HEK293 (cell line): ENCODE measurements at regions not wholly inside any gene's neighbourhood (a gene's known extent, or its start where the extent isn't known, plus 50 kb on each side); places are given as distances from the start of the nearest gene placed in this dataset.

Experiments used
- CTCF ChIA-PET: fragments of 350-600 bp; formaldehyde crosslinking; extraction: SDS; loops from one replicate; lab custom pipeline; 2021; ENCODE audit warnings: antibody characterized with exemption; lab: Yijun Ruan, JAX
- POLR2A ChIA-PET: fragments of 300-600 bp; formaldehyde crosslinking; extraction: SDS; loops from one replicate; lab custom pipeline; 2020; ENCODE audit warnings: antibody characterized with exemption, inconsistent platforms; lab: Yijun Ruan, JAX
- H3K27ac ChIP-seq: fragments of 200-500 bp; sonication (Bioruptor generic); 2 replicates; pipeline ENCODE4 v1.5.1; 2014; ENCODE audit warnings: low read depth, low read length, control low read depth, inconsistent platforms; ENCODE audit errors: extremely low read depth
- H3K36me3 ChIP-seq, 2 experiments: fragments of 200-500 bp in 1 of 2; sonication (Bioruptor generic) in 1 of 2; 1 replicate in 1 of 2; 2 replicates in 1 of 2; pipeline ENCODE4 v1.5.1; 2014 to 2017; ENCODE audit warnings: inconsistent platforms in 2 of 2, low read length in 2 of 2; ENCODE audit not compliant: control insufficient read depth in 2 of 2, insufficient read depth in 1 of 2
- H3K4me1 ChIP-seq: fragments of 200-500 bp; sonication (Bioruptor generic); 2 replicates; pipeline ENCODE4 v1.5.1; 2014; ENCODE audit warnings: mild to moderate bottlenecking, low read length, inconsistent platforms; ENCODE audit not compliant: control insufficient read depth, insufficient read depth
- H3K4me3 ChIP-seq: 2 replicates; pipeline ENCODE4 v1.5.1; 2011; ENCODE audit warnings: low read depth, mild to moderate bottlenecking, control low read depth, low read length, moderate library complexity
- H3K9me3 ChIP-seq: fragments of 200-500 bp; sonication (Bioruptor generic); 2 replicates; pipeline ENCODE4 v1.5.1; 2014; ENCODE audit warnings: low read depth, low read length, inconsistent platforms; ENCODE audit not compliant: control insufficient read depth, insufficient read depth
- GFI1B ChIP-seq: fragments of 450-650 bp; formaldehyde crosslinking; IDR thresholded peaks from 2 replicates; pipeline ENCODE4 v1.5.1; 2016; ENCODE audit warnings: missing biosample characterization, missing genetic modification characterization
- KLF10 ChIP-seq: fragments of 450-650 bp; IDR thresholded peaks from 2 replicates; pipeline ENCODE4 v1.5.1; 2018; ENCODE audit warnings: missing biosample characterization, mild to moderate bottlenecking, missing genetic modification characterization
- KLF7 ChIP-seq: fragments of 450-650 bp; formaldehyde crosslinking; IDR thresholded peaks from 2 replicates; pipeline ENCODE4 v1.5.1; 2016; ENCODE audit warnings: missing biosample characterization, missing genetic modification characterization, borderline replicate concordance
- MYNN ChIP-seq: fragments of 450-650 bp; formaldehyde crosslinking; IDR thresholded peaks from 2 replicates; pipeline ENCODE4 v1.5.1; 2016; ENCODE audit warnings: missing biosample characterization, missing genetic modification characterization, borderline replicate concordance
- PRDM4 ChIP-seq: fragments of 450-650 bp; formaldehyde crosslinking; IDR thresholded peaks from 2 replicates; pipeline ENCODE4 v1.5.1; 2017; ENCODE audit warnings: missing biosample characterization, missing genetic modification characterization
- SALL2 ChIP-seq: fragments of 450-650 bp; formaldehyde crosslinking; IDR thresholded peaks from 2 replicates; pipeline ENCODE4 v1.5.0; 2017; ENCODE audit warnings: missing biosample characterization, mild to moderate bottlenecking, missing genetic modification characterization, borderline replicate concordance
- WT1 ChIP-seq: fragments of 450-650 bp; formaldehyde crosslinking; IDR thresholded peaks from 2 replicates; pipeline ENCODE4 v1.5.1; 2016; ENCODE audit warnings: missing biosample characterization, missing genetic modification characterization
- YY1 ChIP-seq: fragments of 450-650 bp; formaldehyde crosslinking; IDR thresholded peaks from 2 replicates; pipeline ENCODE4 v1.5.1; 2018; ENCODE audit warnings: missing biosample characterization, missing genetic modification characterization
- ZBTB8A ChIP-seq: fragments of 450-650 bp; formaldehyde crosslinking; IDR thresholded peaks from 2 replicates; pipeline ENCODE4 v1.5.1; 2016; ENCODE audit warnings: missing biosample characterization, missing genetic modification characterization
- ZNF133 ChIP-seq: fragments of 450-650 bp; formaldehyde crosslinking; IDR thresholded peaks from 2 replicates; pipeline ENCODE4 v1.5.1; 2016; ENCODE audit warnings: missing biosample characterization, missing genetic modification characterization
- ZNF138 ChIP-seq: fragments of 450-650 bp; formaldehyde crosslinking; IDR thresholded peaks from 2 replicates; pipeline ENCODE4 v1.5.1; 2016; ENCODE audit warnings: missing biosample characterization, missing genetic modification characterization, borderline replicate concordance
- ZNF146 ChIP-seq: fragments of 450-650 bp; formaldehyde crosslinking; IDR thresholded peaks from 2 replicates; pipeline ENCODE4 v1.5.1; 2016; ENCODE audit warnings: missing biosample characterization, missing genetic modification characterization
- ZNF169 ChIP-seq: fragments of 450-650 bp; formaldehyde crosslinking; IDR thresholded peaks from 2 replicates; pipeline ENCODE4 v1.5.1; 2016; ENCODE audit warnings: missing biosample characterization, missing genetic modification characterization
- ZNF174 ChIP-seq: fragments of 450-650 bp; formaldehyde crosslinking; IDR thresholded peaks from 2 replicates; pipeline ENCODE4 v1.5.0; 2017; ENCODE audit warnings: missing biosample characterization, mild to moderate bottlenecking, missing genetic modification characterization
- ZNF211 ChIP-seq: fragments of 450-650 bp; formaldehyde crosslinking; IDR thresholded peaks from 2 replicates; pipeline ENCODE4 v1.5.1; 2016; ENCODE audit warnings: low read depth, missing biosample characterization, missing genetic modification characterization
- ZNF214 ChIP-seq: fragments of 450-650 bp; formaldehyde crosslinking; IDR thresholded peaks from 2 replicates; pipeline ENCODE4 v1.5.1; 2017; ENCODE audit warnings: missing biosample characterization, mild to moderate bottlenecking, missing genetic modification characterization, borderline replicate concordance
- ZNF24 ChIP-seq: fragments of 450-650 bp; formaldehyde crosslinking; IDR thresholded peaks from 2 replicates; pipeline ENCODE4 v1.5.1; 2016; ENCODE audit warnings: missing biosample characterization, missing genetic modification characterization
- ZNF341 ChIP-seq: fragments of 450-650 bp; formaldehyde crosslinking; IDR thresholded peaks from 2 replicates; pipeline ENCODE4; 2016; ENCODE audit warnings: low read depth, missing biosample characterization, missing genetic modification characterization
- ZNF37A ChIP-seq: fragments of 450-650 bp; IDR thresholded peaks from 2 replicates; pipeline ENCODE4 v1.5.1; 2018; ENCODE audit warnings: missing biosample characterization, missing genetic modification characterization
- ZNF433 ChIP-seq: fragments of 450-650 bp; formaldehyde crosslinking; IDR thresholded peaks from 2 replicates; pipeline ENCODE4 v1.5.1; 2016; ENCODE audit warnings: missing biosample characterization, missing genetic modification characterization, low read depth
- ZNF529 ChIP-seq: fragments of 450-650 bp; formaldehyde crosslinking; IDR thresholded peaks from 2 replicates; pipeline ENCODE4 v1.5.1; 2017; ENCODE audit warnings: missing genetic modification characterization, missing biosample characterization; ENCODE audit not compliant: insufficient replicate concordance
- ZNF544 ChIP-seq: fragments of 450-650 bp; formaldehyde crosslinking; IDR thresholded peaks from 2 replicates; pipeline ENCODE4 v1.5.0; 2017; ENCODE audit warnings: missing biosample characterization, missing genetic modification characterization
- ZNF585B ChIP-seq: fragments of 450-650 bp; formaldehyde crosslinking; IDR thresholded peaks from 2 replicates; pipeline ENCODE4 v1.5.1; 2016; ENCODE audit warnings: missing biosample characterization, missing genetic modification characterization
- ZNF596 ChIP-seq: fragments of 450-650 bp; IDR thresholded peaks from 2 replicates; pipeline ENCODE4 v1.5.0; 2018; ENCODE audit warnings: missing biosample characterization, mild to moderate bottlenecking, missing genetic modification characterization, moderate library complexity
- ZNF626 ChIP-seq: fragments of 450-650 bp; sonication (Bioruptor Pico); formaldehyde crosslinking; IDR thresholded peaks from 2 replicates; pipeline ENCODE4 v1.5.1; 2018; ENCODE audit warnings: missing biosample characterization, missing genetic modification characterization, inconsistent platforms
- ZNF701 ChIP-seq: fragments of 450-650 bp; formaldehyde crosslinking; IDR thresholded peaks from 2 replicates; pipeline ENCODE4 v1.5.1; 2016; ENCODE audit warnings: missing biosample characterization, missing genetic modification characterization
- ZNF704 ChIP-seq: fragments of 450-650 bp; formaldehyde crosslinking; IDR thresholded peaks from 2 replicates; pipeline ENCODE4 v1.5.1; 2016; ENCODE audit warnings: missing biosample characterization, missing genetic modification characterization
- ZNF707 ChIP-seq: fragments of 450-650 bp; formaldehyde crosslinking; IDR thresholded peaks from 2 replicates; pipeline ENCODE4 v1.5.1; 2016; ENCODE audit warnings: missing biosample characterization, missing genetic modification characterization
- ZNF791 ChIP-seq: fragments of 450-650 bp; formaldehyde crosslinking; IDR thresholded peaks from 2 replicates; pipeline ENCODE4 v1.5.1; 2016; ENCODE audit warnings: missing biosample characterization, missing genetic modification characterization
- TF ChIP-seq, protein P1 (sequence below): fragments of 450-650 bp; formaldehyde crosslinking; IDR thresholded peaks from 2 replicates; pipeline ENCODE4 v1.5.1; 2016; ENCODE audit warnings: missing biosample characterization, missing genetic modification characterization, low read depth
- TF ChIP-seq, protein P2 (sequence below): fragments of 450-650 bp; formaldehyde crosslinking; IDR thresholded peaks from 2 replicates; pipeline ENCODE4 v1.5.1; 2016; ENCODE audit warnings: missing biosample characterization, missing genetic modification characterization

DNA sequence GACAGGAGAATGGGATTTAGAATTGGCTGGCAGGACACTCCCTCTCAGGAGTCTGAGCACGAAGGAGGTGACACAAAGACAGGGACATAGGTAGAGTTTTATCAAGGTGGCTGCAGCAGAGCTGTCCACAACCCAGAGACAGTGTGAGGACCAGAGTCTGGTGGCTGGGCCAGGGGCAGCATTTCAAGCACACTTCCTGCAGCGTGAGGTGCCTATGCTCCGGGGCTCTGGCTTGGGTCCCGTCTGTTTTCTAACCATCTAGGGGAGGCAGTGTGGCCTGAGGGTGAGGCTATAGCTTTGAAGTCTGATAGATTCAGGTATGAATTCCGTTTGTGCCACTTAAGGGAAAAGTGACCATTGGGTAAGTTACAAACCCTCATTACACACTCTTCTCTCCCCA lies 222.7 kb upstream of the ZMIZ1 start (continued):
- no peak for TF ChIP-seq KLF10 (tag by site-specific recombination)
- TF ChIP-seq ZNF585B (tag by site-specific recombination), result no peak
- TF ChIP-seq ZNF138 (tag by site-specific recombination), result no peak
- TF ChIP-seq ZNF701, result no peak
- TF ChIP-seq WT1, result no peak
- no peak for TF ChIP-seq ZNF529 (tag by site-specific recombination)
- TF ChIP-seq ZNF626, result no peak

DNA sequence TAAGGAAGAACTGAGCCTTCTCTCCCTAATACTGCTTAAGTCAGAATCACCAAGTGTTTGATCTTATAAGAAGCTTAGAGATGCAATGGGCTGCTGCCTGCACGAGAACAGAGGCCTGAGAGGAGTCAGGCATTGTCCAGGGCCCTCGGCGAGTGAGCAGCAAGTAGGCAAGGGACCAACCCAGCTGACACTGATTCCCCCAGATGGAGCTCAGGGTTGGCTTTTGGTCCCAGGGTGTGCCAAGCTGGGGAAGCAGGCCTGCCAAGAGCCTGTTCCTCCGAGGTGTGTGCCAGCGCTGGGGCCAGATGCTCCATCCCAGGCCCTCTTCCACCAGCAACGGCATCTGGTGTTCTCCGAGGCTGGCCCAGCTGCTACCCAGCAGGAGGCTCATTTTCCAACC lies 222.0 kb upstream of the ZMIZ1 start:
- Histone ChIP-seq H3K4me3 (no peak overlapping the region), H3K9me3 (no peaks in the 10 kb centered on the region), H3K4me1 (no peaks in the 10 kb centered on the region), H3K27ac (no peak overlapping the region), H3K36me3 (no peaks in the 10 kb centered on the region)
- POLR2A ChIA-PET, result no interaction called here
- CTCF ChIA-PET, result no interaction called here
- TF ChIP-seq ZBTB8A (tag by site-specific recombination), result no peak
- no peak for TF ChIP-seq YY1 (tag by site-specific recombination)
- TF ChIP-seq ZNF596 (tag by site-specific recombination), result no peak
- no peak for TF ChIP-seq ZNF146 (tag by site-specific recombination)
- no peak for TF ChIP-seq MYNN (tag by site-specific recombination)
- no peak for TF ChIP-seq ZNF133 (tag by site-specific recombination)
- no peak for TF ChIP-seq ZNF341
- TF ChIP-seq GFI1B, result no peak
- no peak for TF ChIP-seq ZNF544
- TF ChIP-seq ZNF707 (tag by site-specific recombination), result no peak
- TF ChIP-seq ZNF211 (tag by site-specific recombination), result no peak
- no peak for TF ChIP-seq ZNF37A (tag by site-specific recombination)
- no peak for TF ChIP-seq ZNF174 (tag by site-specific recombination)
- TF ChIP-seq ZNF791 (tag by site-specific recombination), result no peak
- TF ChIP-seq, protein P1, sequence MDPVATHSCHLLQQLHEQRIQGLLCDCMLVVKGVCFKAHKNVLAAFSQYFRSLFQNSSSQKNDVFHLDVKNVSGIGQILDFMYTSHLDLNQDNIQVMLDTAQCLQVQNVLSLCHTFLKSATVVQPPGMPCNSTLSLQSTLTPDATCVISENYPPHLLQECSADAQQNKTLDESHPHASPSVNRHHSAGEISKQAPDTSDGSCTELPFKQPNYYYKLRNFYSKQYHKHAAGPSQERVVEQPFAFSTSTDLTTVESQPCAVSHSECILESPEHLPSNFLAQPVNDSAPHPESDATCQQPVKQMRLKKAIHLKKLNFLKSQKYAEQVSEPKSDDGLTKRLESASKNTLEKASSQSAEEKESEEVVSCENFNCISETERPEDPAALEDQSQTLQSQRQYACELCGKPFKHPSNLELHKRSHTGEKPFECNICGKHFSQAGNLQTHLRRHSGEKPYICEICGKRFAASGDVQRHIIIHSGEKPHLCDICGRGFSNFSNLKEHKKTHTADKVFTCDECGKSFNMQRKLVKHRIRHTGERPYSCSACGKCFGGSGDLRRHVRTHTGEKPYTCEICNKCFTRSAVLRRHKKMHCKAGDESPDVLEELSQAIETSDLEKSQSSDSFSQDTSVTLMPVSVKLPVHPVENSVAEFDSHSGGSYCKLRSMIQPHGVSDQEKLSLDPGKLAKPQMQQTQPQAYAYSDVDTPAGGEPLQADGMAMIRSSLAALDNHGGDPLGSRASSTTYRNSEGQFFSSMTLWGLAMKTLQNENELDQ, result no peak
- TF ChIP-seq KLF7 (tag by site-specific recombination), result no peak
- TF ChIP-seq, all 188 proteins: peak for 0

DNA sequence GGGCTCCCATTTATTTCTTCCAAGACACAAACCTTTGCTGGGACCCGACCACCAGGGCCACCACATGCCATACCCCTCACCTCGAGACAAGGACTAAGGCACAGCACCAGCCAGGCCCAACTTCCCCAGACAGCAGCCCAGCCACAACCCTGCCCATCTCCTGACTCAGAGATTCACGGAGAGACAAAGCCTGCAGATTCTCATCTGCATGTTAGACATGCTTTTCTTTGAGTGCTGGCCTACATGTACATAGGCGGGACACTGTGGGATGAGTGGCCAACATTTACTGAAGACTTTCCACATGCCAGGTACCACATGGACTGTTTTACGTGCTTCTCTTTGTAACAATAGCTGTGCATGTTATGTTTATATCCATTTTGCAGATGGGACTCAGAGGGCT lies 221.3 kb upstream of the ZMIZ1 start:
- Histone ChIP-seq H3K4me1 (no peaks in the 10 kb centered on the region), H3K4me3 (no peak overlapping the region), H3K9me3 (no peaks in the 10 kb centered on the region), H3K36me3 (no peaks in the 10 kb centered on the region), H3K27ac (no peak overlapping the region)
- CTCF ChIA-PET, result interaction anchor here (0.6 kb wide), 1 partner anchor 42 kb away, joined by 4 read pairs; no protein-coding TSS in a partner anchor
- POLR2A ChIA-PET, result no interaction called here
- no peak for TF ChIP-seq ZNF704 (tag by site-specific recombination)
- TF ChIP-seq ZNF433 (tag by site-specific recombination), result no peak
- no peak for TF ChIP-seq PRDM4 (tag by site-specific recombination)
- no peak for TF ChIP-seq SALL2
- TF ChIP-seq ZNF214, result no peak
- no peak for TF ChIP-seq ZNF24 (tag by site-specific recombination)
- TF ChIP-seq, protein P2, sequence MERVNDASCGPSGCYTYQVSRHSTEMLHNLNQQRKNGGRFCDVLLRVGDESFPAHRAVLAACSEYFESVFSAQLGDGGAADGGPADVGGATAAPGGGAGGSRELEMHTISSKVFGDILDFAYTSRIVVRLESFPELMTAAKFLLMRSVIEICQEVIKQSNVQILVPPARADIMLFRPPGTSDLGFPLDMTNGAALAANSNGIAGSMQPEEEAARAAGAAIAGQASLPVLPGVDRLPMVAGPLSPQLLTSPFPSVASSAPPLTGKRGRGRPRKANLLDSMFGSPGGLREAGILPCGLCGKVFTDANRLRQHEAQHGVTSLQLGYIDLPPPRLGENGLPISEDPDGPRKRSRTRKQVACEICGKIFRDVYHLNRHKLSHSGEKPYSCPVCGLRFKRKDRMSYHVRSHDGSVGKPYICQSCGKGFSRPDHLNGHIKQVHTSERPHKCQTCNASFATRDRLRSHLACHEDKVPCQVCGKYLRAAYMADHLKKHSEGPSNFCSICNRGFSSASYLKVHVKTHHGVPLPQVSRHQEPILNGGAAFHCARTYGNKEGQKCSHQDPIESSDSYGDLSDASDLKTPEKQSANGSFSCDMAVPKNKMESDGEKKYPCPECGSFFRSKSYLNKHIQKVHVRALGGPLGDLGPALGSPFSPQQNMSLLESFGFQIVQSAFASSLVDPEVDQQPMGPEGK (tag by site-specific recombination), result no peak
- no peak for TF ChIP-seq ZNF169 (tag by site-specific recombination)
